ENCODE measurements at regions not wholly inside any gene's neighbourhood (a gene's known extent, or its start where the extent isn't known, plus 50 kb on each side); places are given as distances from the start of the nearest gene placed in this dataset.
"Not testable (repeated sequence)": the region's sequence is repeated elsewhere in the genome, so short reads cannot be mapped to it uniquely, and the experiment has no call there.

DNA sequence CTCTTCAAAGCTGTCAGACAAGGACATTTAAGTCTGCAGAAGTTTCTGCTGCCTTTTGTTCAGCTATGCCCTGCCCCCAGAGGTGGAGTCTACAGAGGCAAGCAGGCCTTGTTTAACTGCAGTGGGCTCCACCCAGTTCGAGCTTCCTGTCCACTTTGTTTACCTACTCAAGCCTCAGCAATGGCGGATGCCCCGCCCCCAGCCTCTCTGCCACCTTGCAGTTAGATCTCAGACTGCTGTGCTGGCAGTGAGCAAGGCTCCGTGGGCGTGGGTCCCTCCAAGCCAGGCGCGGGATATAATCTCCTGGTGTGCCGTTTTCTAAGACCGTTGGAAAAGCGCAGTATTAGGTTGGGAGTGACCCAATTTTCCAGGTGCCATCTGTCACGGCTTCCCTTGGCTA, 144.5 kb upstream of the GOT2 start:
- not testable (repeated sequence) for DNase-seq

DNA sequence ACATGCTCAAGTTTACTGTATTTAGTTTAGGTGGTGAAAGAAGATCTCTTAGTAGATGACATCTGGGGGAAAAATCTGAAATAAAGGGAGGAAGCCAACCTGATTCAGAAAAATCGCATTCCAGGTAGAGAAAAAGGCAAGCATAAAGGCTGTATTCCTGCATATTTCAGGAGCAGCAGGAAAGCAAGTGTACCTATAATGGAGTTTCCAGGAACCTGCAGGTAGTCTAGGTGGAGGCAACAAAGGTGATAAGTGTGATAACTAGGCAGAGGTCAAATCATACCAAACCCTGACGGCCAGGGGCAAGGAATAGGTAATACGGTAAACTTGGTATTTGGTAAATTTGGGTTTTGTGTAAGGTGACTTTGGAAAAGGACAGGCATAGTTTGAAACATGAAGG, 132.8 kb upstream of the GOT2 start:
- no peak for DNase-seq

- DNase-seq, result no peak
Observed at GRCh38 chr16:58863761-58864160, 129.6 kb upstream of the GOT2 start.

DNA sequence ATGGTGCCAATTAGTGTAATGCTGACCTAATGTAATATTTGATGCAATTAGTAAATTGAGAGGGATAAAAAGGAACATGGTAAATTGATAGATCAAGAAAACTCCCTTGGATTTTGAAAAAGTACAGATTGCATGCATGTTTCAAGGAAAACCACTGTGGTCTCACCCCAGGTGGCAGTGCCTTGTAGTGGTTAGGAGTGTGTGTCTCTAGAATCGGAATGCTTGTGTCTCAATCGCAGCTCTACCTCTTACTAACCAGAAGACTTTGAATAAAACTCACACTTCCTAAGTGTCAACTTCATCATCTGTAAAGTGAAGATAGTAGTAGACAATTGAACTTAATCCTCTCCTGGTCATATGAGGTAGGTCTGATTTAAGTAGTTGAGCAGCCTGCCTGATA, 128.9 kb upstream of the GOT2 start:
- DNase-seq, result no peak

DNA sequence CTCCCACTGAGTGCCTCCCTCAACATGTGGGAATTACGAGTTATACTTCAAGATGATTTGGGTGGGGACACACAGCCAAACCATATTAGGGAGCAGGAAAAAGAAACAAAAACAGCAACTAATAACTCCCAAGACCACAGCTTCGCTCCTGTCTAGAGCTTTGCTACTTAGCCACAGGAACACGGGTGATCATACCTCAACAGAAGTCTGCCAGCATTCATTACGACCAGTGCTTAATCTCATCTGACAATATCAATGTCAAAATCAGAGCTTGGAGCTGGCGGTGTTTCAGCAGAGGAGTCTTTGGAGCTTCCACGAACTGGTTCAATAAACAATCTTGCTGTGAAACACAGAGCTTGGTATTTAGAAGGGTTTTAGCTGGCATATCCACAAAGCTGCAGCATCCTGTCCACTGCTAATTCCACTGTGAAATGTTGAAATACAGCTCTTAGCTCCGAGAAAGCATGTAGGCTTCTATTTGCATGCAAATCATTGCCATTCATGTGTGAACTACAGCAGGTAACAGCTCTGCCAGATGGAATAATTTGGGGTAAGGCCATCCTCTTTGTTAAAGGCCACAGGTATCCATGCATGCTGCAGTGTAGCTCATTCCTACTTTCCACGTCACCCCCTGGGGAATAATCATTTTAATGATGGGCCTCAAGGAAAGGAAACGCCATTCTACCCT, 128.4 kb upstream of the GOT2 start:
- no peak for DNase-seq

- no peak for DNase-seq
Observed at GRCh38 chr16:58859958-58860669, 126.0 kb upstream of the GOT2 start.

DNA sequence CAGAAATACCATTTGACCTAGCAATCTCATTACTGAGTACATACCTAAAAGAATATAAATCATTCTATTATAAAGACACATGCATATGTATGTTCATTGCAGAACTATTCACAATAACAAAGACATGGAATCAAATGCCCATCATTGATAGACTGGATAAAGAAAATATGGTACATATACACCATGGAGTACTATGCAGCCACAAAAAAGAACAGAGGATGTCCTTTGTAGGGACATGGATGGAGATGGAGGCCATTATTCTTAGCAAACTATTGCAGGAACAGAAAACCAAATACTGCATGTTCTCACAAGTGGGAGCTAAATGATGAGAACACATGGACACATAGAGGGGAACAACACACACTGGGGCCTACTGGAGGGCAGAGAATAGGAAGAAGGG, 124.5 kb upstream of the GOT2 start:
- not testable (repeated sequence) for DNase-seq

GRCh38 chr16:58855291-58855863, 121.3 kb upstream of the GOT2 start:
- DNase-seq, result no peak

- no peak for DNase-seq
Observed at GRCh38 chr16:58853854-58854791, 120.0 kb upstream of the GOT2 start.

- no peak for DNase-seq
Observed at GRCh38 chr16:58850678-58851020, 116.5 kb upstream of the GOT2 start.

DNA sequence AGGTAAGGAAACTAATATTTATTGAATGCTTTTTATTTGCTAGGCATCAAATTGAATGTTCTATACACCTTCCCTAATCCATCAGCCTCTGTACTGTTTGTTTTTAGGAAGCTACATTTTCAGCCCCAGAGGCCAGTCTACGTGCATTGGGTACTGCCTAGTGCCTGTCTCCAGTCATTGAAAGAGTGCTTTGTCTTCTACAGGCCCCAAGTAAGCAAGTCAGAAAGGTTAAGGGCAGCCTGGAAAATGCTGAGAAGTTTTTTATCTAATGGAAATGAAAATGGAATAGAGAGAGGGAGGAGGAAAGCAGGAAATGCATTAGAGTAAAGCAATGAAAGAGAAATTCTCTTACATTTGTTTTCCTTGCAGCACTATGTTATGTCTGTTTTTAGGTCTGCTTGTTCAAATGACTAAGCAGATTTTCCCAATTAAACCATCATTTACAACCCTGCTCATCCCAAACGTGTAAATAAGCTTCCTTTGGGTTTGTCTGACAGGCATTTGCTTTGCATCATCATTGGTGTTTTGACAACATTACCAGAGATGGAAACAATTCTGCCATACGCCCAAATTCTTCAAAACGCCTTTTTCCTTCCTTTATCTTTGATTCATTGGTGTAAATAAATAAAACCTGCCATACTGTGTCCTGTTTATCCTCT, 116.0 kb upstream of the GOT2 start:
- no peak for DNase-seq

DNA sequence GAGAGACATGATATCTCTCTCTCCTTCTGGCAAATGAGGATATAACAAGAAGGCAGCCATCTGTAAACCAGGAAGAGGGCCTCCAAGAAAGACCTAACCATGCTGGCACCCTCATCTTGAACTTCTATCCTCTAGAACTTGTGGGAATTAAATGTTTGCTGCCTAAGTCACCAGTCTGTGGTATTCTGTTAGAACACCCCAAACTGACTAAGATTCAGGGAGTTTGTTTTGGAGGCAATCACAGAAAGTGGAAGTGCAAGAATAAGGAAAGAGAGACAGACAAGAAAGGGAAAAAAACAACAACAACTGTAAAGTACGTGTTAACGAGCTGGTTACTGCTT, 114.5 kb upstream of the GOT2 start:
- DNase-seq, result no peak

DNA sequence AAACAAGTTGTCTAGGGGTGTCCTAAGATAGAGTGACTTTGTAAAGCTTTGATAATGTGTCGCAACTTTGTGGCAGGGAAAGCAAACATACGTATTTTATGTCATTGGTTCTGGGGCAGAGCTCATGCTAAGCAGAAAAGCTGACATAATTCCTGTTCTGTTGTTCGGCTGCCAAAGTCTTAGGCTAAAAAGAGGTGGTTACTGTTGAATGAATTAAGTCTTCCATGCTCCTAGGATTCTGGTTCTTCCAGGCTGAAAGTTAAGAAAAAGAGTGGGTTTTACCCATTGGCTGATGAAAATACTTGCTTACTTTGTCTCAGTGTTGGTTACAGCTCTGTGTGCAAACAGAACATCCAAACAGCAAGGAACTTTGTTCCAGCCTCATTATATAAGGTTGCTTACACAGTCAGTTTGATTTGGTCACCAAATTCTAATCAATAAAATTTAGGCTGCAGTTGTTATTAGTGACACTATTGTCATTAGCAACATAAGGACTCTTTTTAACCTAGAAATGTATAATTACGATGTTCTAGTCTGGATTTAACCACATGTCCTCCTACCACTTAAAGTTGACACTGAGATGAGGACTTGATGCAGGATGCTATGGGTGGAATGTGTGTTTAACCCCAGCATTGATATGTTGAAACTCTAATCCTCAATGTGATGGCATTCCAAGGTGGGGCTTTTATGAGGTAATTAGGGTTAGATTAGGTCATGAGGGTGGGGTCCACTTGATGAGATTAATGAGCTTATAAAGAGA, 114.0 kb upstream of the GOT2 start:
- no peak for DNase-seq

- not testable (repeated sequence) for DNase-seq
Observed at GRCh38 chr16:58846226-58846625, 112.1 kb upstream of the GOT2 start.

- DNase-seq, result peak; percentile 21 to 40
Observed at GRCh38 chr16:58843675-58844074, 109.6 kb upstream of the GOT2 start.

- DNase-seq, result no peak
Observed at GRCh38 chr16:58842746-58843145, 108.6 kb upstream of the GOT2 start.

- DNase-seq, result no peak
Observed at GRCh38 chr16:58842156-58842555, 108.0 kb upstream of the GOT2 start.

GRCh38 chr16:58837950-58838349, 103.8 kb upstream of the GOT2 start:
- DNase-seq, result no peak

GRCh38 chr16:58836427-58836826, 102.3 kb upstream of the GOT2 start:
- DNase-seq, result no peak

- no peak for DNase-seq
Observed at GRCh38 chr16:58832386-58832895, 98.3 kb upstream of the GOT2 start.

GRCh38 chr16:58831386-58831785, 97.3 kb upstream of the GOT2 start:
- DNase-seq, result no peak
